ENCODE measurements at regions not wholly inside any gene's neighbourhood (a gene's known extent, or its start where the extent isn't known, plus 50 kb on each side); places are given as distances from the start of the nearest gene placed in this dataset.

DNA sequence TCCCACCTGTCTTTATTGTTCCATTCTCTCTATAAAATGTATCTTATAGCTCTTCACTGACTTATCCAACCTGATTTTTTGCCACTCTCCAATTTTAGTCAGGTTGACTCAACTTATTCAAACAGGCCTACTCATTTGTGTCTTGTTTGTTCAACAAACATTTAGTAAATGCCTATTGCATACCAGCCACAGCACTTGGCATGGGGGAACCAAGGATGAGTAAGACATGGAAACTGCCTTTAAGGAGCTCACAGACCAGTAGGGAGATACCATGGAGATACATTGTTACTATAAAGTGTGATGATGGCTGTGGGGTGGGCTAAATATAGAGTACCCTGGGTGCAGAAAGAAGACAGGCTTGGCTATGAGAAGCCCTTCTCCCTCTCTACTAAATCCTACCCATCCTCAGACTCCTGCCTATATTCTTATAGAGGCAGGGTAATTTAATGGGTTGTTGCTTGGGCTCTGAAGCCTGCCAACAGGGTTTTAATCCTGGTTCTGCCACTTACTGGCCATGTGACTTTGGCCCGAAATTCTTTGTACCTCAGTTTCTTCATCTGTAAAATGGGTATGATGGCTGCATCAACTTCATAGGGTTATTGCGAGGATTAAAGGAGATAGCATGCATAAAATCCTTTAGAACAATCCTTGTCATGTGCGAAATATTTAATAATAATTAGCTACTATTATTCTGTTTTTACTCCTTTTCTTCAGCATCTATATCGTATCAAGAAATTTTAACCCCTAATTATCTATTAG, 348.5 kb upstream of the UMPS start:
- Histone ChIP-seq H3K4me1 (ENCODE audit: control insufficient read depth in 1 of 2, low read depth in 2 of 2) (peaks cover 14 to 49% of the 10 kb centered on the region in 2 donors), H3K36me3 (no peaks in the 10 kb centered on the region), H3K27ac (no peak overlapping the region), H3K27me3 (replicated peaks; ENCODE audit: insufficient read depth) (no peaks in the 10 kb centered on the region), H3K4me3 (no peak overlapping the region), H3K9me3 (no peaks in the 10 kb centered on the region)
- DNase-seq (ENCODE audit: low spot score) (no peak), ATAC-seq (ENCODE audit: insufficient number of reproducible peaks, low FRiP score, low read depth) (no peak)
- TF ChIP-seq, protein P1, sequence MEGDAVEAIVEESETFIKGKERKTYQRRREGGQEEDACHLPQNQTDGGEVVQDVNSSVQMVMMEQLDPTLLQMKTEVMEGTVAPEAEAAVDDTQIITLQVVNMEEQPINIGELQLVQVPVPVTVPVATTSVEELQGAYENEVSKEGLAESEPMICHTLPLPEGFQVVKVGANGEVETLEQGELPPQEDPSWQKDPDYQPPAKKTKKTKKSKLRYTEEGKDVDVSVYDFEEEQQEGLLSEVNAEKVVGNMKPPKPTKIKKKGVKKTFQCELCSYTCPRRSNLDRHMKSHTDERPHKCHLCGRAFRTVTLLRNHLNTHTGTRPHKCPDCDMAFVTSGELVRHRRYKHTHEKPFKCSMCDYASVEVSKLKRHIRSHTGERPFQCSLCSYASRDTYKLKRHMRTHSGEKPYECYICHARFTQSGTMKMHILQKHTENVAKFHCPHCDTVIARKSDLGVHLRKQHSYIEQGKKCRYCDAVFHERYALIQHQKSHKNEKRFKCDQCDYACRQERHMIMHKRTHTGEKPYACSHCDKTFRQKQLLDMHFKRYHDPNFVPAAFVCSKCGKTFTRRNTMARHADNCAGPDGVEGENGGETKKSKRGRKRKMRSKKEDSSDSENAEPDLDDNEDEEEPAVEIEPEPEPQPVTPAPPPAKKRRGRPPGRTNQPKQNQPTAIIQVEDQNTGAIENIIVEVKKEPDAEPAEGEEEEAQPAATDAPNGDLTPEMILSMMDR (IDR thresholded peaks at IDR 0.05): no peak

DNA sequence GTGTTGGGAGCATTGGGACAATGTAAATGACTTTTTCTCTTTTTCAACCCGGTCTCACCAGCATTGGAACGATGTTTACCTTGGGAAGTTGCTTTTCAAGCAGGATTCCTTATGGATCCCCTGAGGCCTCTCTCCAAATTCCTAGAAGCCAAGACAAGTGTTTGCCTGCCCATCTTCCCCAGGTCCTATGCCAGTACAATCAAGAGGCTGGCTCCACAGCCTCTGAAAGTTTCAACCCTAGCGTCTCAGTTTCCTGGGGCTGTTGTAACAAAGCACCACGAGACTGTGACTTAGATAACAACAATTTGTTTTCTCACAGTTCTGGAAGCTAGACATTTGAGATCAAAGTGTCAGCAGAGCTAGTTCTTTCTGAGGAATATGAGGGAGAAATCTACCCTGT, 347.2 kb upstream of the UMPS start:
- H3K9me3 ChIP-seq: no peaks in the 10 kb centered on the region
- DNase-seq (ENCODE audit: low spot score) (no peak), ATAC-seq (ENCODE audit: insufficient number of reproducible peaks, low FRiP score, low read depth) (no peak)
- TF ChIP-seq, protein P1 (IDR thresholded peaks at IDR 0.05): no peak
- no peaks in the 10 kb centered on the region for H3K27me3 ChIP-seq (replicated peaks; ENCODE audit: insufficient read depth)
- H3K27ac ChIP-seq: no peak overlapping the region
- H3K4me3 ChIP-seq: no peak overlapping the region
- no peaks in the 10 kb centered on the region for H3K36me3 ChIP-seq
- peaks cover 14 to 49% of the 10 kb centered on the region in 2 donors for H3K4me1 ChIP-seq (ENCODE audit: control insufficient read depth in 1 of 2, low read depth in 2 of 2)

DNA sequence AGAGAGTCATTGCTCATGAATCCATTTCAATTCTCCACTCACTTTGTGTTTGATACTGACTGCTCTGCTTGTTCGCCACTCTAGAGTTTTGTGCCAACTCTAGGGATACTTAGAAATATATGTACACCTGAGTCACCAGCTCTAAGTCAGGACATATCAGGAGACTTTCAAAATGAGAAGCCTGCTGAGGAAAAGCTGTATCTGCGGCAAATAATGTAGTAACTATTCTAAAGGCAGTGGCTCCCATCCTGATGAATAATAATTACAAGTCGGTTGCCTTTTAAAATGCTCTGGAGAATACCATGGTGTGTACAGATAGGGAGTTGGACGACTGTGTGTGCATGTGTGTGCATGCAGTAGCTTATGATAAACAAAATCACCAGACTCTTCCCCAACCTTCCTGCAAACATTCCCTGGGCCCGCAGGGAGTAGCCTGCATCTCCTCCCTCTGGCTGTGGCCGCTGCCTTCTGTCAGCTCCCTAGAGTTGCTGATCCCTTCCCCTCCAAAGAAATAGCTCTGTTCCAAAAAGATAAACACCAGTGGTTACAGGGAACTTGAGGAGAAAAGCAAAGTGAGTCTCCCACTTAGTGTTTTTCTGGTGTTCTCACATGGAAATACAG, 346.3 kb upstream of the UMPS start:
- H3K9me3 ChIP-seq: no peaks in the 10 kb centered on the region
- H3K36me3 ChIP-seq: no peaks in the 10 kb centered on the region
- no peaks in the 10 kb centered on the region for H3K27me3 ChIP-seq (replicated peaks; ENCODE audit: insufficient read depth)
- TF ChIP-seq, protein P1 (IDR thresholded peaks at IDR 0.05): no peak
- H3K4me3 ChIP-seq: peak overlapping the region; percentile 54
- DNase-seq (ENCODE audit: low spot score) (no peak), ATAC-seq (ENCODE audit: insufficient number of reproducible peaks, low FRiP score, low read depth) (no peak)
- H3K4me1 ChIP-seq (ENCODE audit: control insufficient read depth in 1 of 2, low read depth in 2 of 2): peaks cover 14 to 49% of the 10 kb centered on the region in 2 donors
- H3K27ac ChIP-seq: peak overlapping the region; percentile 5 to 27

DNA sequence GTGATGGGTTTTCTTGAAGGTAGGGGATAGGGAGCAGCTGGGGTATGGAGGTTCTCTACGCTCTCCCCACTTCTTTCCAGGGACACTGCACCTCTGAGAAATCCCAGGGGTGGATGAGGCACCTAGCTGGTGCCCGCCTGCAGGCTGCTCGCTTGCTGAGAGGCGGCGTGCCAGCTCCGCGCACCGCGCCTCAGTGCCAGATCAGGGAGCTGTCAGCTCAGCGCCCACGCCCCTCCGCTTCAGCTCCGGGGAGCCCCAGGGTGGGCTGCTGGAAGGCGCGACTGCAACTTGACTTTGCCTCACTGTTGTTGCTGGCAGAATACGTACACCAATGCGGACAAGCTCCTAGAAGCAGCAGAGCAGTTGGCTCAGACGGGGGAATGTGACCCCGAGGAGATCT, 345.7 kb upstream of the UMPS start:
- TF ChIP-seq, protein P1 (IDR thresholded peaks at IDR 0.05): no peak
- DNase-seq (ENCODE audit: low spot score): no peak

DNA sequence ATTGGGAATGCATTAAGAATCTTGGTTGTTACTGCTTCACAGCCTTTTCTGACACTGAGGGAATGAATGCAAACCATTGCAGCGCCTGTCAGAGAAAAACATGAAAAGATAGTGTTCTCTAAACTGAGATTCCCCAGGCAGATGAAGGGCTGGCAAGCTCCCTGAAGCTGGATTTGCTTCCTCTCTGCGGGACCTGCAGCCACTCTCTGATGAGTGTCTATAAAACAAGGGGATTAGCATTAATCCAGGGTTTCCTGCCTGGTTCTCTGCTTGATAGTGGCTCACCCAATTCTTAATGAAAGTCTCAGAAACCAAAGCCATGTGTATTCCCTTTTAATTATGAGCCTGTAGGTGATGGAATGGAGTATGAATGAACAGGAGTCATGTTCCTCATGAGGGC, 344.3 kb upstream of the UMPS start:
- Histone ChIP-seq H3K27ac (no peak overlapping the region), H3K36me3 (no peaks in the 10 kb centered on the region), H3K4me1 (ENCODE audit: control insufficient read depth in 1 of 2, low read depth in 2 of 2) (peaks cover 13 to 52% of the 10 kb centered on the region in 2 donors), H3K27me3 (replicated peaks; ENCODE audit: insufficient read depth) (no peaks in the 10 kb centered on the region), H3K9me3 (no peaks in the 10 kb centered on the region), H3K4me3 (no peak overlapping the region)
- ATAC-seq (ENCODE audit: insufficient number of reproducible peaks, low FRiP score, low read depth) (no peak), DNase-seq (ENCODE audit: low spot score) (no peak)
- TF ChIP-seq, protein P1 (IDR thresholded peaks at IDR 0.05): no peak

More for the DNA sequence above, 345.7 kb upstream of the UMPS start:
- Histone ChIP-seq H3K4me3 (peak overlapping the region; percentile 54), H3K27me3 (replicated peaks; ENCODE audit: insufficient read depth) (no peaks in the 10 kb centered on the region), H3K4me1 (ENCODE audit: control insufficient read depth in 1 of 2, low read depth in 2 of 2) (peaks cover 14 to 49% of the 10 kb centered on the region in 2 donors), H3K27ac (peak overlapping the region; percentile 5 to 27), H3K36me3 (no peaks in the 10 kb centered on the region), H3K9me3 (no peaks in the 10 kb centered on the region)
- peak; percentile 40 for ATAC-seq (ENCODE audit: insufficient number of reproducible peaks, low FRiP score, low read depth)
